HK-2 (cell line): ENCODE measurements at regions not wholly inside any gene's neighbourhood (a gene's known extent, or its start where the extent isn't known, plus 50 kb on each side); places are given as distances from the start of the nearest gene placed in this dataset.

Source experiments
- DNase-seq: peaks from one replicate; pipeline ENCODE4 v3.0.0-alpha.2; 2018; ENCODE audit not compliant: unreplicated experiment

GRCh38 chr14:85308531-85309300, 221.2 kb upstream of the FLRT2 start:
- DNase-seq = no peak

DNA sequence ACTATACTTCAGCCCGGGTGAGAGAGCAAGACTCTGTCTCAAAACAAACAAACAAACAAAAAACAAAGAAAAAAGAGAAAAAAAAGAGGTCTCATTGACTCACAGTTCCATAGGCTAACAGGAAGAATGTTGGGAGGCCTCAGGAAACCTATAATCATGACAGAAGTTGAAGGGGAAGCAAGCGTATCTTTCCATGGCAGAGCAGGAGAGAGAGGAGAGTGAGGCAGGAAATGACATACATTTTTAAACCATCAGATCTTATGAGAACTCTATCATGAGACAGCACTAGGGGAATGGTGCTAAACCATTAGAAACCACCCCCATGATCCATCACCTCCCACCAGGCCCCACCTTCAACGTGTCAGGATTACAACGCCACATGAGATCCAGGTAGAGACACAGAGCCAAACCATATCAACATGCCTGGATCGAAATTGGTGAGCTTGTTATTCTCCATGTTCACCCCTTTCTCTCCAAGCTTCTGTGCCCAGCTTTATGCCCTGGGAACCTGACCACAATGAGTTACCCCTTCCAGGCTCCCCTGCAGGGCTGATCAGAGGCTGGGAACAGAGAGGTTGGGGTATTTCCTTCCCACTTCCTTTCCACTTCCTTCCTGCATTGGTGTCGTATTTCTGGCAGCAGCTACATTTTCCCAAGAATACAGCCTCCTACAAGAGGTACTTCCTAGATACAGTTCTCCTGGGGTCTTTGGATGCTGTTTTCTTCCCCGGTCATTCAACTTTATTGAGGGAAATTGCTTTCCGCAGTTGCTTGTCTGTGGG, 219.3 kb upstream of the FLRT2 start:
- DNase-seq = no peak

DNA sequence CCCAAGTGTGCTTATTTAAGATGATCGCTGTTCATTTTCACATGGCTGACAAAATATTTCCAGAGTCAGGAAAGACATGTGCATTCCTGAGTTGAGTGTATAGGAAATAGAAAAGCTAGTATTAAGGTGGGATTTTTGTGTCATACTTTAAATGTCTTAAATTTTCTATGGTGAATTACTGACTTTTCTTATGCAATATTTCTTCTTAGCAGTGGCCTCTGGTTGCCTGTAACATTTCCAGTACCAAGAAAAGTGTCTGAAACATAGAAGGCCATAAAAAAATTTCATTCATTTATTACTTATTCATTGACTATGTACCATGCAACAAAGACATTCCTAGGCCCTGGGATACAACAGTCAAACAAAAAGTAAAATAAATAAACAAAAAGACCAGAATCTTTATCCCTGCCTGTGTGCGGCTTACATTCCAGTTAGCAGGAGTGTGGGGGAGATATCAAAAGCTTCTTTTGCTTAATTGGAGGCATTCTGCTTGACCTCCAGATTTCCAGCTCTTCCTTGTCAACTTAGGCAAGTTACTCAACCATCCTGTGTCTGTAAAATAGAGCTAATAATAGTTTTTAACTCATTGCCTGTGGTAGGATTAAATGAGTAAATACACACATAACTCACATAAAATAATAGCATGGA, 216.3 kb upstream of the FLRT2 start:
- no peak for DNase-seq

DNA sequence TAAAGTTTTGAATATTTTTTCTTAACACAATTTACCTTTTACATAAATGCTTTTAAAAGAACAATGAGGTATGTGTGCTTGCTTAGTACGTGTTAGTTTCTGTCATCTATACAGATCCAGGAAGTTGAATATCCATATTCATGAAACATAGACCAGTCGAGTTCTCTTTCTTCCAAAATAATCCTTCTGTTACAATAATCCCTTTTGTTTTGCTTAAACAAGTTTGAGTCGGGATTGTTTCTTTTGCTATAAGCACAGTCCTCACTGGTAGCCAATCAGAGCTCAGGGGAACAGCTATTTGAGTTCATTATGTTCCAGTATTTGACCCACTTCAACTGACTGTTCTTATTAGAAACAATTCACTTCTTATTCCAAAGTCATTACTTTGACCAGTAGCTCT, 214.7 kb upstream of the FLRT2 start:
- DNase-seq = no peak

DNA sequence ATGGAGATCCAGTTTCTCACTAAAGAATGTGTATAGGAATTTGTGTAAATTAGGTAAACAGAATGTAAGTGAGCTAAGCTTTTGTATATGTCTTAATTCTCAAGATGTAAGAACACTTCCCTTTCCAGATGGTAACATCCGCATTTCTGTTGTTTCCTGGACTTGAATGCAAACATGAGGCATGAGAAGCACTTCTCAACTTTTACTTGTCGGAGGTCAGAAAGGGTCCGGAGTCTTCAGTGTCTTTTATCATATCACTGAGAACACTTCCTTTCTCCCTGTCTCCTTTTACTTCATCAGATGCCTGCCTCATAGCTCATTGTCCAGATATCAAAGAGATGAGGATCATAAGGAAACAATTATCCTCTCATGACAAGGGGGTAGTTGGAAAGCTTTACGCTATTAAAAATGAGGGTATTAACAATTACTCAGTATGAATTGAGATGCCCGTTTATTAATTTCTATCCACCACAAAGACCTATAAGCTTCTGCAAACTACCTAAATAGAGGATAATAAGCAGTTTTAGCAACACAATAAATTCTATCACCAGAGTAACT, 214.1 kb upstream of the FLRT2 start:
- DNase-seq = no peak

- DNase-seq = no peak
Observed at GRCh38 chr14:85316701-85317410, 213.1 kb upstream of the FLRT2 start.

- DNase-seq = no peak
Observed at GRCh38 chr14:85317491-85318021, 212.4 kb upstream of the FLRT2 start.

DNA sequence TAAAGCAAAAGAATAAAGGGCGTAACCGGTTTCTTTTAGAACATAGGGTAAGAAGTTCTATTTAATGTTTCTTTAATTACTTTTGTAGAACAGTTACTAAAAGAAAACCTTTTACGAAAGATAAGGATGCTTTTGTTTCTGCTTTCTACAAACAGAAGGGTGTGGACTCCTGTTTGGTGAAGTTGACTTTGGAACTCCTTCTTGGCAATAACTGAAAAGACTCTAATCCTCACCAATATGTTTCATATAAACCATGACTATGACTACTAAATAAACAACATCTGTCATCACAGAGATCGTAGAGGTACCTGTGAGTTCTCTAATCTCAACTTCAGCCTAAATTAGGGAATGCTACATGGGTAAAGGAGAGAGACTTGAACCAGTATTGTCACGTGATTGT, 210.8 kb upstream of the FLRT2 start:
- no peak for DNase-seq

DNA sequence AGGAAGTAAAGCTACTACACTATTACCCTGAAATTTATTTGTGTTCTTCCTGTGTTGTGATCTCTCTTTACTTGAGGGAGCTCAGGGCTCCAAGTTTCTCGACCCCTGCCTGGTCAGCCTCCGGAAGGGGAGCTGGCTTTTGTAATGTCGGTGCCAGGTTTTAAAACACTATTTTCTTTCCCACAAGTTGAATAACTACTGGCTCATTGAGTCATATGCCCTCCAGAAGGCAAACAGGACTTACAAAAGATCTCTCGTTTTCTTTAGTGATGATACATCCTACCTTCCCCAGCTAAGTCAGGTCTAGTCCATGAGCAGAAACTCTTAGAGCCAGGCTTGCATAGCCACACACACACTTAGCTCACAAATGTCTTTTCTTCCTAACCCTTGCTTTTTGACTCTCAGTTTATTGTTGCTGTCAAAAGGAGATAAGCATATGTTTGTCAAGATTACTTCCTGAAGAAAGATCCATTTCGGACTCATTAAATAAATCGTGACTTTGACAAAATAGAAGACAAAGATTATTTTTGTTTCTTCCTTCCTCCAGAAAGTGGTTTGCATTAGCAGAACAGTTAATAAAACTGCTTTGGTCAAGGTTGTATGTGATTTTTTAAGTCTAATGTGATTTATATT, 209.8 kb upstream of the FLRT2 start:
- no peak for DNase-seq

- no peak for DNase-seq
Observed at GRCh38 chr14:85325134-85326017, 204.6 kb upstream of the FLRT2 start.

DNA sequence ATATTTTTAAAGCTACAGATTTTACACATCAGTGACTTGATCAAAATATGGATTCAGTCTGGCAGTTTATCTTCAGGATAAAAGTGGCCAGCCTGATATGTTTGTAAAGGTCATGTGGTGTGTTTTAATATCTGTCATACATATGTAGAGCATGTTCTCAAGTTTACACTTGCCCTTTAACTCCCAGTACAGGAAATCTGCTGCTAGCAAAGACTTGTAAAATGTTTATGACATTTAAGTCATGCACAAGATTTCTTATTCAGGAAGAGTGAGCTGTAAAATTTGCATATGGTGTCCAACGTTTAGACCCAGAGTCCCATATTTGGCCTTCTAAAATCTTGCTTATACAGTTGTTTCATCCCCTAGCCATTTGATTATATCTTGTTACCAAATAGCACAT, 197.5 kb upstream of the FLRT2 start:
- DNase-seq = no peak

DNA sequence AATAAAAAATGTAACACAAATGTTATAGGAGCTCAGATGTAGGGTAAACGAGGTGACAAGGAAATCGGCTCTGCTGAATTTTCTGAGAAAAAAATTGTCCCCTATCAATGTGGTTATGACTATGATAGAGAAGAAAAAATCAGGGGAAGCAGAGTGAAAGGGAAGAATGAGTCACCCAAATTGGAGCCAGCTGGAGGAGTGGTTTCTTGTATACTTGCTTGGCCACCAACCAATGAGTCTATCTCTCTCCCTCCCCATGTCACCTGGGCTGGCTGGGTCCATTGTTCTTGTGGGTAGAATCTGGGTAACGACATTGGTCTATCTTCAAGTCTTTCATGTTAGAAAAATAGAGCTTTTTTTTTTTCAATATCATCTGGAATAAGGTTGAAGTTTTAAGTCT, 196.6 kb upstream of the FLRT2 start:
- no peak for DNase-seq

DNA sequence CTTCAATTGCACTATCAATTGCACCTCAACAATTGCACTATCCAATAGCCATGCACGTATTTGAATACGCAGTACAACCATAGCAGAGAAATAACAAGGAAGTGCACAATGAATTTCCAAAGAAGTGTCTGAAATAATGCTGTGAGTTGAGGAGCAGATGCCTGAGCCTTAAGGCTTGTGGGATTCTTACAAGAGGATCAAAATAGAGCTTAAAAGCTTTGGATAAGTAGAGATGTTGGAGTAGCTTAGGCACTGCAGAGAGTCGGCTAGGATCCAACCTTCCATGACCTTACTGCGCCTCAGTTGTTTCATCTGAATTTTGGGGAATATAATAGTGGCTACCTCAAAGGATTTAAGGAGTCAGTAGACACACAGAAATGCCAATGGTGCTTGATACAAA, 196.1 kb upstream of the FLRT2 start:
- no peak for DNase-seq

DNA sequence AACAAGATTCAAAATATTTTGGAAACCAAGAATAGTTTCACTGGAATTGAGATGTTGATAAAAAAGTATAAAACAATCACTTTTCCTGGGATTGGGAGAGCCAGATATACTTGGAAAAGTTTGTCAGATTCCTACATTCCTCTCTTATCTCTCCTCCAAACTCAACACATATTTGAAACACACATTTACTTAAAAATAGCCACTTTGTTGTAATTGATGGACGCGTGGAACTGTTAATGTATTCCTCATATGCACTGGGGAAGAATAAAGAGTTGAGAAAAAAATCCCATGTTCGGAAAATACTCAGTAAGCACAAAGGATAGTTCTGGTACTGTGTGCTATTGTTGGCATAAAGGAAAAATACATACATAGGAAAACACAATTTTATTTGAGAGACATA, 195.6 kb upstream of the FLRT2 start:
- DNase-seq = no peak

DNA sequence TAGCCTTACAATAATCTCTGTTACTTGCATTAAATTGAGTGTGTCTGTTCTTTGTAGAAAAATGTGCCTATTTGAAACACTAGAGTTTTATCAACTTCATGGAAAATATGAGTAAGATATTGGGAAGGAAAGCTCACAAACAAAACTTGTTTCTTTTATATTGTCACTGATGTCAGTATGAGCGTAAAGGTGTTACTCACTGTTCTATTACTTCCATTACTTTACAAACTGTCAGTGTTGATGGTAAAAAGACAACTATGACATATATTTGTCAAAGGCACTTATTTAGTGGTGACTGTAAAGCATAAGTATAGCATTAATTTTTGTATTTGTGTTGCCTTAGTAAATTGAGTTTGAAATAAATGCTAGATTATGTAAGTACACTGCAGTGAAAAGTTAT, 193.7 kb upstream of the FLRT2 start:
- DNase-seq = no peak

DNA sequence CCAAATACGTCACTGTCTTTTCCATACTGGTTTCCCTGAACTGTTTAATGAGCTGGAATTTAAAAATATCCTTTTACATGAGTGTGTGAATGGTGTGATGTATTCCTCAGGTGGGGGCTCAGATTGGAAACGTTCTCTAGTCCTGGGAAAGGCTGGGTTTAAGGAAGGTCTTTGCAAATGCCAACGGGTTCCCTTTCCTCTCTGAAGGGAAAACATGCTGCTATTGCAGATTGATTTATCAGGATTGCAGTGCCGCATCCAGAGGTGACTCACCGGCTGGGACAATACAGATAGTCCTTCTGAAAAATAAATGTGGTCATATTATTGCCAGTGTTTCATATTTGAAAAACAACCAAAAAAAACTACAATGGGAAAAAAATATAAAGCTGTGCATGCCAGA, 193.1 kb upstream of the FLRT2 start:
- no peak for DNase-seq

- DNase-seq = no peak
Observed at GRCh38 chr14:85338895-85339294, 191.0 kb upstream of the FLRT2 start.

- DNase-seq = no peak
Observed at GRCh38 chr14:85342858-85343607, 186.9 kb upstream of the FLRT2 start.

DNA sequence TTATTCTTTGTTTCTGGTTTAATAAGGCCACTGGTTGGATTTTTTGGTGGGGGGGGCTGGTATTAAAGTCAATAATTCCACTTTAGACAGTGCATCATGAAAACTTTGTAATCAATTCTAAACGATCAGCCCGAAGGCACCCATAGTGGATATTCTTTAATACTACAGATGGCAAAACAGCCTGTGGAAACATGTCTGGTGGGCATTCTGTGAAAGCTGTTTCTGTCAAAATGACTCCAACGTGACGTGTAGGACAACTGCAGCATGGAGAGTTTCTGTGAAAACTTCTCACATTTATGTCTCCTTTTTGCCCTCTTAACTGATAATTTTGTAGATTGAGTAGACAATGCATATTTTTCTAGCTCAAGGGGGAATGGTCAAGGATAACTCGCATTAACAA, 185.8 kb upstream of the FLRT2 start:
- DNase-seq = no peak
